Smooth muscle cell (in vitro differentiated cells): ENCODE measurements at regions not wholly inside any gene's neighbourhood (a gene's known extent, or its start where the extent isn't known, plus 50 kb on each side); places are given as distances from the start of the nearest gene placed in this dataset.

Experiments
- DNase-seq: peaks from one replicate; lab custom pipeline; 2025; ENCODE audit not compliant: unreplicated experiment; lab: John Stamatoyannopoulos, UW
- H2AFZ ChIP-seq: fragments of 200-600 bp; sonication (generic); 2 replicates; pipeline ENCODE4 v1.6.0; 2016; ENCODE audit warnings: antibody characterized with exemption, low read depth, mild to moderate bottlenecking
- H3F3A ChIP-seq: fragments of 200-600 bp; sonication (generic); 2 replicates; pipeline ENCODE4 v1.6.0; 2017; ENCODE audit warnings: antibody characterized with exemption, low read depth
- H3K27ac ChIP-seq: fragments of 200-600 bp; sonication (generic); 2 replicates; pipeline ENCODE4 v1.5.1; 2016; ENCODE audit warnings: low read depth, mild to moderate bottlenecking
- H3K27me3 ChIP-seq: fragments of 200-600 bp; sonication (generic); 2 replicates; pipeline ENCODE4 v1.6.1; 2016; ENCODE audit warnings: low read depth, mild to moderate bottlenecking
- H3K36me3 ChIP-seq: fragments of 200-600 bp; sonication (generic); 2 replicates; pipeline ENCODE4 v1.5.1; 2016; ENCODE audit warnings: low read depth
- H3K4me1 ChIP-seq: fragments of 200-600 bp; sonication (generic); 2 replicates; pipeline ENCODE4 v1.5.1; 2016; ENCODE audit warnings: low read depth
- H3K4me2 ChIP-seq: fragments of 200-600 bp; sonication (generic); 2 replicates; pipeline ENCODE4 v1.6.0; 2016; ENCODE audit warnings: mild to moderate bottlenecking
- H3K4me3 ChIP-seq: fragments of 200-600 bp; sonication (generic); 2 replicates; pipeline ENCODE4 v1.5.1; 2016; ENCODE audit warnings: mild to moderate bottlenecking
- H3K79me2 ChIP-seq: fragments of 200-600 bp; sonication (generic); 2 replicates; pipeline ENCODE4 v1.6.0; 2016; ENCODE audit warnings: low read depth, mild to moderate bottlenecking
- H3K9ac ChIP-seq: fragments of 200-600 bp; sonication (generic); 2 replicates; pipeline ENCODE4 v1.6.0; 2016; ENCODE audit warnings: low read depth
- H3K9me3 ChIP-seq: fragments of 200-600 bp; sonication (generic); replicated peaks from 2 replicates; pipeline ENCODE4 v1.5.1; 2016; ENCODE audit warnings: low read depth
- H4K20me1 ChIP-seq: fragments of 200-600 bp; sonication (generic); 2 replicates; pipeline ENCODE4 v1.6.0; 2016; ENCODE audit warnings: low read depth
- CTCF ChIP-seq: fragments of 200-600 bp; sonication (generic); IDR thresholded peaks from 2 replicates; pipeline ENCODE4 v1.5.1; 2017; ENCODE audit warnings: borderline replicate concordance, mild to moderate bottlenecking, antibody characterized with exemption; ENCODE audit not compliant: insufficient read depth, poor library complexity, severe bottlenecking
- WGBS: methylation state at CpG from one replicate; pipeline ENCODE4 v1.1.7; 2016; ENCODE audit warnings: low lambda C conversion rate; 5-methylcytosine and 5-hydroxymethylcytosine counted together

GRCh38 chr15:29969562-29970401 lies 113.0 kb upstream of the GOLGA8J start:
- no peak for TF ChIP-seq CTCF
- H3K27ac ChIP-seq: no peak overlapping the region
- 85% methylated on average over 10 of the region's 10 CpGs for WGBS
- H3K27me3 ChIP-seq: peaks cover 69% of the 10 kb centered on the region
- no peaks in the 10 kb centered on the region for H3F3A ChIP-seq
- no peaks in the 10 kb centered on the region for H3K36me3 ChIP-seq
- no peaks in the 10 kb centered on the region for H3K79me2 ChIP-seq
- H3K4me2 ChIP-seq: no peak overlapping the region
- no peak for DNase-seq
- no peaks in the 10 kb centered on the region for H3K9me3 ChIP-seq
- H2AFZ ChIP-seq: no peak overlapping the region
- no peaks in the 10 kb centered on the region for H3K4me1 ChIP-seq
- no peak overlapping the region for H3K4me3 ChIP-seq
- no peak overlapping the region for H3K9ac ChIP-seq
- no peaks in the 10 kb centered on the region for H4K20me1 ChIP-seq

- TF ChIP-seq CTCF: no peak
- no peak overlapping the region for H2AFZ ChIP-seq
- whole genome bisulfite sequencing: 34% methylated on average over 31 of the region's 69 CpGs
These were observed 113.7 kb upstream of the GOLGA8J start for GRCh38 chr15:29968895-29969561.

GRCh38 chr15:29968099-29968894 lies 114.5 kb upstream of the GOLGA8J start:
- H3K79me2 ChIP-seq: no peaks in the 10 kb centered on the region
- H3K27me3 ChIP-seq: peaks cover 71% of the 10 kb centered on the region
- DNase-seq: no peak
- WGBS: 8% methylated on average over 50 of the region's 91 CpGs
- peak overlapping the region; percentile 85 for H3K4me2 ChIP-seq
- H3K27ac ChIP-seq: no peak overlapping the region
- TF ChIP-seq CTCF: no peak
- no peaks in the 10 kb centered on the region for H4K20me1 ChIP-seq
- H3K4me3 ChIP-seq: peak overlapping the region; percentile 48
- no peak overlapping the region for H3K9ac ChIP-seq
- H3K9me3 ChIP-seq: no peaks in the 10 kb centered on the region
- no peaks in the 10 kb centered on the region for H3F3A ChIP-seq
- no peaks in the 10 kb centered on the region for H3K4me1 ChIP-seq
- H3K36me3 ChIP-seq: no peaks in the 10 kb centered on the region
- H2AFZ ChIP-seq: no peak overlapping the region

More at GRCh38 chr15:29968895-29969561, 113.7 kb upstream of the GOLGA8J start:
- H4K20me1 ChIP-seq: no peaks in the 10 kb centered on the region
- H3K36me3 ChIP-seq: no peaks in the 10 kb centered on the region
- no peaks in the 10 kb centered on the region for H3K79me2 ChIP-seq
- H3K9ac ChIP-seq: no peak overlapping the region
- no peaks in the 10 kb centered on the region for H3K9me3 ChIP-seq
- DNase-seq: no peak
- H3K4me2 ChIP-seq: peak overlapping the region; percentile 85
- no peaks in the 10 kb centered on the region for H3F3A ChIP-seq
- no peak overlapping the region for H3K27ac ChIP-seq
- H3K27me3 ChIP-seq: peaks cover 70% of the 10 kb centered on the region
- H3K4me1 ChIP-seq: no peaks in the 10 kb centered on the region
- H3K4me3 ChIP-seq: peak overlapping the region; percentile 48
